ENCODE measurements at regions not wholly inside any gene's neighbourhood (a gene's known extent, or its start where the extent isn't known, plus 50 kb on each side); places are given as distances from the start of the nearest gene placed in this dataset.

GRCh38 chr5:125461641-125462072 is 715.2 kb upstream of the ZNF608 start:
- Histone ChIP-seq H3K4me3 (replicated peaks in 1 of 3; ENCODE audit: insufficient read depth in 1 of 3, low read depth in 1 of 3, low read length in 3 of 3) (no peak overlapping the region), H3K36me3 (ENCODE audit: control insufficient read depth in 2 of 2, extremely low read depth in 1 of 2, insufficient read depth in 2 of 2, low read length in 2 of 2) (no peaks in the 10 kb centered on the region), H3K79me2 (ENCODE audit: control insufficient read depth, insufficient read depth, low read length) (no peaks in the 10 kb centered on the region), H3K9me1 (replicated peaks; ENCODE audit: control insufficient read depth, extremely low read depth, insufficient read depth, low read length) (no peaks in the 10 kb centered on the region), H3K9ac (replicated peaks; ENCODE audit: extremely low read depth, insufficient read depth, low read length) (no peak overlapping the region), H3K9me3 (replicated peaks; ENCODE audit: control insufficient read depth, insufficient read depth, low read length) (no peaks in the 10 kb centered on the region), H2AFZ (ENCODE audit: low read depth, low read length) (no peak overlapping the region), H3K4me1 (ENCODE audit: control insufficient read depth, extremely low read depth, insufficient read depth, low read length) (no peaks in the 10 kb centered on the region), H3K27ac (ENCODE audit: insufficient read depth, low read depth, low read length) (no peak overlapping the region), H3K4me2 (ENCODE audit: insufficient read depth, low read length) (no peak overlapping the region), H3K27me3 (ENCODE audit: control insufficient read depth in 2 of 2, insufficient read depth in 2 of 2, low read length in 2 of 2) (no peaks in the 10 kb centered on the region), H4K20me1 (replicated peaks; ENCODE audit: control insufficient read depth, extremely low read depth, insufficient read depth, low read length) (no peaks in the 10 kb centered on the region)
- DNase-seq (ENCODE audit: low read depth, low spot score) (no peak), FAIRE-seq (no peak)
- intact Hi-C loops (cut with micrococcal nuclease) (no loop called here), dilution Hi-C loops (cut with MboI; ENCODE audit: extremely low pct_ligation_motif_present, low sequenced_read_pairs) (no loop called here)
- POLR2A ChIA-PET, result no interaction called here
- CTCF ChIA-PET, result interaction anchor here (1.5 kb wide), 1 partner anchor 10 kb away, joined by 4 read pairs; no protein-coding TSS in a partner anchor
- no TSS peak for BruUV-seq (replicated peaks)
- TF ChIP-seq GATA2 (IDR thresholded peaks at IDR 0.05; ENCODE audit: insufficient read depth, insufficient read length, low read depth, low read length) (no peak), JUN (IDR thresholded peaks at IDR 0.05; ENCODE audit: borderline replicate concordance, insufficient read depth, insufficient read length, low read depth) (no peak), MYC (IDR thresholded peaks at IDR 0.05; ENCODE audit: low read depth, low read length) (no peak), POLR2A (IDR thresholded peaks at IDR 0.05; ENCODE audit: low read depth, low read length) (no peak), POLR2AphosphoS5 (IDR thresholded peaks at IDR 0.05; ENCODE audit: insufficient read depth, low read depth, low read length) (no peak), MAX (IDR thresholded peaks at IDR 0.05; ENCODE audit: insufficient read depth, insufficient read length) (no peak), EZH2 (IDR thresholded peaks at IDR 0.05; ENCODE audit: borderline replicate concordance, low read depth, low read length, severe bottlenecking) (no peak), FOS (IDR thresholded peaks at IDR 0.05; ENCODE audit: borderline replicate concordance, insufficient read depth, low read length) (no peak)
- TF ChIP-seq, protein P1, sequence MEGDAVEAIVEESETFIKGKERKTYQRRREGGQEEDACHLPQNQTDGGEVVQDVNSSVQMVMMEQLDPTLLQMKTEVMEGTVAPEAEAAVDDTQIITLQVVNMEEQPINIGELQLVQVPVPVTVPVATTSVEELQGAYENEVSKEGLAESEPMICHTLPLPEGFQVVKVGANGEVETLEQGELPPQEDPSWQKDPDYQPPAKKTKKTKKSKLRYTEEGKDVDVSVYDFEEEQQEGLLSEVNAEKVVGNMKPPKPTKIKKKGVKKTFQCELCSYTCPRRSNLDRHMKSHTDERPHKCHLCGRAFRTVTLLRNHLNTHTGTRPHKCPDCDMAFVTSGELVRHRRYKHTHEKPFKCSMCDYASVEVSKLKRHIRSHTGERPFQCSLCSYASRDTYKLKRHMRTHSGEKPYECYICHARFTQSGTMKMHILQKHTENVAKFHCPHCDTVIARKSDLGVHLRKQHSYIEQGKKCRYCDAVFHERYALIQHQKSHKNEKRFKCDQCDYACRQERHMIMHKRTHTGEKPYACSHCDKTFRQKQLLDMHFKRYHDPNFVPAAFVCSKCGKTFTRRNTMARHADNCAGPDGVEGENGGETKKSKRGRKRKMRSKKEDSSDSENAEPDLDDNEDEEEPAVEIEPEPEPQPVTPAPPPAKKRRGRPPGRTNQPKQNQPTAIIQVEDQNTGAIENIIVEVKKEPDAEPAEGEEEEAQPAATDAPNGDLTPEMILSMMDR (IDR thresholded peaks at IDR 0.05; ENCODE audit: extremely low read depth in 1 of 2, insufficient read depth in 1 of 2, low read depth in 1 of 2, low read length in 2 of 2), result no peak

All from endothelial cell of umbilical vein (primary cell).